ENCODE measurements at regions not wholly inside any gene's neighbourhood (a gene's known extent, or its start where the extent isn't known, plus 50 kb on each side); places are given as distances from the start of the nearest gene placed in this dataset.

GRCh38 chr16:79422064-79422463 lies 178.5 kb downstream of the MAF start:
- TF ChIP-seq SREBF1 (IDR thresholded peaks at IDR 0.05; ENCODE audit: borderline replicate concordance, low read depth, low read length) (no peak), SMARCA5 (IDR thresholded peaks at IDR 0.05) (no peak), DLX4 (CRISPR knock-in tag; IDR thresholded peaks at IDR 0.05) (no peak), ZNF75A (CRISPR knock-in tag; IDR thresholded peaks at IDR 0.05) (no peak), GABPB1 (CRISPR knock-in tag; IDR thresholded peaks at IDR 0.05) (no peak), FOXK1 (CRISPR knock-in tag; IDR thresholded peaks at IDR 0.05; ENCODE audit: borderline replicate concordance) (no peak), PHB (CRISPR knock-in tag; IDR thresholded peaks at IDR 0.05) (no peak), POU5F1 (IDR thresholded peaks at IDR 0.05; ENCODE audit: borderline replicate concordance, low read depth, low read length, partially characterized antibody) (no peak), CTCF (IDR thresholded peaks at IDR 0.05 in 2 of 3, conservative IDR thresholded peaks at IDR 0.05 in 1 of 3; ENCODE audit: insufficient read depth in 2 of 3, low read depth in 1 of 3, low read length in 3 of 3) (no peak), ZEB2 (IDR thresholded peaks at IDR 0.05) (no peak)
